ENCODE measurements at regions not wholly inside any gene's neighbourhood (a gene's known extent, or its start where the extent isn't known, plus 50 kb on each side); places are given as distances from the start of the nearest gene placed in this dataset.

DNA sequence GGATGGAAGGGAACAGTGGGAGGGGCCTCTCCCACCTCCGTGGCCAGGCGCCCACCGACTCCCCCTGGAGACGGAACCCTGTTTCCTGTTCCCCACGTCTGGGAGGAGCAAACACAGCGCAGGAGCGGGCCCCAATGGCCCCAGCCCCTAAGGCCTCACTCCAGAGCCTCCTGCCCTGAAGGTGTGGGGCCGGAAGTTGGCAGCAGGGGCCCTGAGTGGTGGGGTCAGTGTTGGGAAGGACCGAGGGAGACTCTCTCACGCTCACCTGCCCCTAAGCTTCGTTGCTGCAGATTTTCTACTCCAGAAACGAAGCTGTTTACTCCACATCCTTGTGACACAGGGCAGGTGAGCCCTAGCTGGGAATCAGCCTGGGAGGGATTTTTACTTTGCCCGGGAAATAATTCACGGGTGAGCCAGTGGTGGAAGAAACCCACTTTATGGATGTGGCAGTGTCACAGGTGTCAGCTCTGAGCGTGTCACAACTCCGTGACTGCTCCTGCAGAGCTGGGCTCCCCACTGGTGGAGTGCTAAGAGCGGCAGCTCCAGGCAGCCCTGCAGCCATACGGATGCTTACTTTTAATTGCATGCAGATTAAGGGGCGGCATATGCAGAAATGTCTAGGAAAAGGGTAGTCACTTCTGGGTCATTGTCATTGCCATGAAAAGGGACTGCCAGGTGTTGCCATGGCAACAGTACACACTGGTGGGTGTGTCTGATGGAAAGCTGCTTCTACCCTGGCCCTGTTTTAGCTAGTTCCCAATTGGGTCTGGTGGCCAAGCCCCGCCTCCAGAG is 77.5 kb upstream of the OLFM1 start:
- peak; percentile 13 for DNase-seq

DNA sequence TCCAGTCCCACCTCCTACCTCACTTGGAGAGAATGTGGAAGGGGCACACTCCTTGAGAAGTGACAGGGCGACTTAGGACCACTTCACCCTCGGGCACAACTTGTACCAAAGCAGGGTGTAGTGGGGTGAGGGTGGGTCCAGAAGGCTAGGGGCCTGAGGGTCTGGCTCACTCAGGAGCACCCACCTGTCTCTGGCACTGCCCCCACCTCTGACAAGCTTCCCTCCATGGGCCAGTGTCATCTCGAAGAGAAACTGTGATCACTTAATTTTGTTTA is 76.9 kb upstream of the OLFM1 start:
- no peak for DNase-seq

DNA sequence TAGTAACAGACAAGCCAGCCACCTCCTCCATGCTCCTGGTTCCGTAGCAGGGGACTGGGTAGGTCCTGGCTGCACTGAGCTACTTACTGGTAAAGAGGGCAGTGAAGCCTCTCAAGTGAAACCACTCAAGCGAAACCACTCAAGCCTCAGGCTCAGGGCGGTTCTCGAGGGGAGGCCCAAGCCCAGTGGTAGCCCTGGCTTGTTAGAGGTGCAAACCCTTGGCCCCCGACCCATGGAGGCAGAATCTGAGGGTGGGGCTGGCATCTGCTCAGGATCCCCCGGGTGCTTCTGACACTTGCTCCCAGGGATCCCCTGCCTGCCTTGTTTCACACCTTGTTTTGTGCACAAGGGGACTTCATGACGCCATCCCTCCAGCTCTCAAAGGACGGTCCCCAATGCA is 76.5 kb upstream of the OLFM1 start:
- DNase-seq, result peak; percentile 76

DNA sequence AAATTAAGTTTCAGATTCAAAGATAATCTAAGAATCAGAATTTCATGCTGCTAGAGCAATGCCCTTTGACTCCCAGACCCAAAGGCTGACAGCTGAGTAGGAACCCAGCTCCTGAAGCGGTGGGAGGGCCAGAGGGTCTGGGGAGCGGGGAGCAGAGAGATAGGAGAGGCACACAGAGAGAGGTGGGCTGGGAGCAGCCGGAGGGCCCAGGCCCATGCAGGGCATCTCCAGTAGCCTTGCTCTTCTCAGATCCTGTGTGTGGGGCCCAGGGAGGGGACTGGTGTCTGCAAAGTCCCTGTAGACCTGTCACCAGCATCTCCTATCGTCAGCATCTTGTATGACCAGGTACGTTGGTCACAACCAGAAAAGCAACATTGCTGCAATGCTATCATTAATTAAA is 75.3 kb upstream of the OLFM1 start:
- DNase-seq, result no peak

DNA sequence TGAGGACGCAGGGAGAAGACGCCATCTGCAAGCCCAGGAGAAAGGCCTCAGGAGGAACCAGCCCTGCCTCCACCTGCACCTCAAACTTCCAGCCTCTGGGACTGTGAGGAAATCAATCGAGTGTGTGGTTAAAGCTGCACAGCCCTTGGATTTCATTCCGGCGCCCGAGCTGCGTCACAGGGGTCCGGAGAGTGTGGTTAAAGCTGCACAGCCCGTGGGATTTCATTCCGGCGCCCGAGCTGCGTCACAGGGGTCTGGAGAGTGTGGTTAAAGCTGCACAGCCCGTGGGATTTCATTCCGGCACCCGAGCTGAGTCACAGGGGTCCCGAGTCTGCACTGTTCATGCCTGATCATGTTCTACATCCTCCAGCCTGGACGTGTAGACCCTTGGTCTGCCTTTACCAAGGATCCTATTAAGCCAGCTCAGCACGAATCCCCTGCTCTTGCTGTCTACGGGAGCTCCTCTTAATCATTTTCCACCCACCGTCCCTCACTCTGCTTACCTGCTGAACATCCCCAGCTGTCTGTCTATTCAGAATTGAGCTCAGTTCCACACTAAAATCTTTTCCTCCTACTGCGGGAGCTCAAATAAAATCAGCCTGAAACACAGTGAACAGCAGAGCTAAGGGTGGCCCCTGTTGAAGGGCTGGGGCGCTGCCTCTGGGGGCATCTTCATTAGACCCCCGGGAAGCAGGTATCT is 73.0 kb upstream of the OLFM1 start:
- no peak for DNase-seq

DNA sequence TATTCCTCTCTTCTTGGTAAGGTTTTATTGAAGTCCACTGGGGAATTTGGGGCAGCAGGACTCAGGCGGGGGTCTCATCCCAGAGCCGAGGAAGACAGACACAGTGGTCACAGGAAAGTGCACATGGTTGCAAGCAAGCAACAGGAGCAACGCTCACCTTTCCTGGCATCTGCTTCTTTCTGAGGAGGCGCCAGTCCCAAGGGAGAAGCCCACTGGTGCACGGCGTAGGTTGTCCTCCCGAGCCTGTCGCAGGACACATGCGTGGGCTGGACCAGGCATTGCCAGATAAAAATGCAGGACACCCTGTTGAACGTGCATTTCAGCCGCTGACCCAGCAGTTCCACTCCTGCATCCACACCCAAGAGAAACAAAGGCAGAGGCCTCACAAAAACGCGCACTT is 72.4 kb upstream of the OLFM1 start:
- no peak for DNase-seq

DNA sequence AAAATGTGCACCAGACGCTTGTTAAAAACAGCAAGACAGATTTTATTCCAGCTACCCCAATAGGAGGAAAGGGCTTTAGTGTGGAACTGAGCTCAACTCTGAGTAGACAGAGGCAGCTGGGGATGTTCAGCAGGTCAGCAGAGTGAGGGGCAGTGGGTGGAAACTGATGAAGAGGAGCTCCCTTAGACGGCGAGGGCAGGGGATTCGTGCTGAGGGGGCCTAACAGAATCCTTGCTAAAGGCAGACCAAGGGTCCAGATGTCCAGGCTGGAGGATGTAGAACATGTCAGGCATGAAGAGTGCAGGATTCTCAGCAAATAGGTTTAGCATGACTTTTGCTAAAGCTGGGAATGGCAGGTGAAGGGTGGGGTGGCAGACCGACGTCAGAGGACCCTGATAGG is 71.9 kb upstream of the OLFM1 start:
- DNase-seq, result no peak

DNA sequence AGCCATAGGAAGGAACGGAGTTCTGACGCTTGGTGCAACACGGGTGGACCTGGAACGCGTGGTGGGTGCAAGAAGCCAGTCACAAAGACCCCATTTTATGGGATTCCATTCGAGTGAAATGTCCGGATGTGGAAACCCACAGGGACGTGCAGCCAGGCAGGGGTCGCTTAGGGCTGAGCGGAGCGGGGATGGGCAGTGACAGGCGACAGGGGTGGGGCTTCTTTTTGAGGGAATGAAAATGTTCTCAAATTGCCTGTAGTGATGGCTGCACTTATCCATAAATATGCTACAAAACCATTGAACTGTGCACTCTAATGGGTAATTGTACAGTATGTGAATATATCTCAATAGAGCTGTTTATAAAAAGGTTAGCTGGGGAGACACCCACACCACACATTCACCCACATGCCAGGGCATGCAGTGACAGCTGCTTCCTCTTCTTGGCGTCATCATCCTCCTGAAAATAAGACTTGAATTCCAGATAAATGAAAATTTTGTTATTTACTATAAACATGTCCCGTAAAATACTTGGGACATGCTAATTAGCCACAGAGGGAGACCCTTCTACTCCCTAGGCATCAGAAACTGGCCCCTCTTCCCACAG is 71.3 kb upstream of the OLFM1 start:
- DNase-seq, result peak; percentile 55

DNA sequence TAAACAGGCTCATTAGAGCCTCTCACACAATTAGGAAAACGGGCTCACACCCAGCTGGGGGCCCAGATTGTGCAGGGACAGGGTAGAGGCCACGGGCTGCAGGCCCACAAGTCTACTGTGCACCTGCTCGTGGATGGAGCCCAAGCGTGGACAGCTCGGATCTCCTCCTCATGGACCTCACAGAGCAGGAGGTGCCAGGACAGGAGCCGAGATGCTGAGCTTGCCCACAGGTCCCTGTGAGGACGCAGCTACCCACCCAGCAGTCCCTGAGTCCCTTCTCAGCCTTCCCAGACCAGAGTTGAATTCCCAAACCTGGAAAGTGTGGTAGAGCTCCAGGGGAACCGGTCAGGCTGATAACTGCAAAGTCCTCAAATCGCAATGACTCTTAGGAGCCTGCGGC is 70.6 kb upstream of the OLFM1 start:
- DNase-seq, result no peak

DNA sequence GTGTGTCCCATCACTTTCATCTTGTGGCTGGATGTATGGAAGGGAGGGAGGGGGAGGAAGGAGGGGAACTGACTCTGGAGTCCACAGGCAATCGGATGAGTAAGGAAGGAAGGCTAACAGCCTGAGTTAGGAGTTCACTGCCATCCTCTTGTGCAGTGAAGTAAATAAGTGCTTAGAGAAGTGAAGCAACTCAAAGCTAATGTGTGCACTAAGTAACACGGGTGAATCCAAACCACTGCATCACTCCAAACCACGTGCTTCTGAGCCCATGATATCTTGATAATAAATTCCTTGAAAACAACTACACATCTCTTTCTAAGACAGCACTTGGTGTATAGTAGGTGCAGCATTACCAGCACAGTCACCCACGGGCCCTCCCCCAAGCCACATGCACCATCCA is 69.6 kb upstream of the OLFM1 start:
- DNase-seq, result no peak

DNA sequence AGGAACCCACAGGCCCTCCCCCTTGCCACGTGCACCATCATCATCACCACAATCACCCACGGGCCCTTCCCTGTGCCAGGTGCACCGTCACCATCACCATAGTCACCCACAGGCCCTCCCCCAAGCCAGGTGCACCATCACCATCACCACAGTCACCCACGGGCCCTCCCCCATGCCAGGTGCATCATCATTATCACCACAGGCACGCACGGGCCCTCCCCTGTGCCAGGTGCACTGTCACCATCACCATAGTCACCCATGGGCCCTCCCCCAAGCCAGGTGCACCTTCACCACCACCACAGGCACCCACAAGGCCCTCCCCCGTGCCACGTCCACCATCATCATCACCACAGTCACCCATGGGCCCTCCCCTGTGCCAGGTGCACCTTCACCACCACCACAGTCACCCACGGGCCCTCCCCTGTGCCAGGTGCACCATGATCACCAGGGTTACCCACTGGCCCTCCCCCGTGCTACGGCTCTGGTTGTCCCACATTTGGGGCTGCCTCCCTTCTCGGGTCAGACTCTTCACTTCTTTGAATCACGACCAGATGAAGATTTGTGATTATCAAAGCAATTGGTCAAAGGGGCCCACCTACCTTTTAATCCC is 69.1 kb upstream of the OLFM1 start:
- no peak for DNase-seq

DNA sequence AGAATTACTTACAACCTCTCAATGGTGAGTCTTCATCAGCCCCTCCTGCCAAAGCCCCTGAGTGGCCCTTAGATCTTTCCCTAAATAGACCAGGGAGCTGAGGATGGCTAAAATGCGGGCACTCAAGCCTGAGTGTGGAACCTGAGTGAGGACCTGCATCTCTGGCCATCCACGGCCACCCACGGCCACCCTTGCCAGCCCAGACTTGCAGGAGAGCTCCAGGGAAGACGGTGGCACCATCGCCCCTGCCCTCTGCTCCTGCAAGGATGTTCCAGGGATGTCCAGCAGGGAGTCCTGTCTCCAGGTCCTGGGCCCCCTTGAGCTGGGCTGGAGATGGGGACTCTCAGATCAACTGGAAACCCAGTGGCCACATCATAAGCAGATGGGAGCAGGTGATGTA is 68.2 kb upstream of the OLFM1 start:
- no peak for DNase-seq

DNA sequence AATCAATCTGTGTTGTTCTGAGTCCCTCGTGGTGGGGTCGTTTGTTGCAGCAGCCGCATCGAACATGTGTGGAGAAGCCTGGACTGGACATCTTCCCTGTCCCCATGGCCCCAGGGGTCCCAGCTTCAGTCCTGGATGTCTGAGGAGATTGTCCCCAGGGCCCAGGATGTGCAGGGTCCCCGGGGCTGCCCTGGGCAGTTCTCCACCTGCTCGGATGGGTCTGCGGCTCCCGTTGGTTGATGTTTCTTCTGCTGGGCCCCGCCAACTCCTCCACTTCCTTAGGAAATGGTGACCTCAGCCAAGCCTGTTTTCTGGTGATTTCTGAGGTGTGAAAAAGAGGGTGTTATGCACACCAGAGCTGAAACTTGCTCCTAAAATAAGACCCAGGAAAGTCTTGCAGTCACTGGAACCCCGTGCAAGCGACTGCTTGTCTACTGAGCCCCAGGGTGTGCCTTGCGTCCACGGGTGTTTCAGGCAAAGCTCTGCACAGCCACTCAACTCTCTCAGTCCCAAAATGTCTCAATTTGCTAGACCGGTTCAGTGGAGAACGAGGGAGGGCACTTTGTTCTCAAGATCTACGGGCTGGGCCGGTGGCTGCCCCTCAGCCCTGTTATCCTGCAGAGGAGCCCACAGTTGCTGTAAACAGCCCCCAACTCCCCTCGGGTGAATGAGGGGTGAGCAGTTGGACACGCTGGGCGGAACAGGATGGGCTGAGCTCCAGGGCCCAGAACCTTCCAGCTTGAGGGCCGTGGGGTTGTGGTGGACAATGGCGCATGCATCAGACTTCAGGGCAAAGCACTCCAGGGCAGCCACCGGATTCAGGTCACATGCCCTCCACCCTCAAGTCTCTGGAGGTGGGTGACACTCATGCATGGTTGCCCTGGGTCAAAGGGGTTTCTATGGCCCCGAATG is 66.7 kb upstream of the OLFM1 start:
- DNase-seq, result no peak

DNA sequence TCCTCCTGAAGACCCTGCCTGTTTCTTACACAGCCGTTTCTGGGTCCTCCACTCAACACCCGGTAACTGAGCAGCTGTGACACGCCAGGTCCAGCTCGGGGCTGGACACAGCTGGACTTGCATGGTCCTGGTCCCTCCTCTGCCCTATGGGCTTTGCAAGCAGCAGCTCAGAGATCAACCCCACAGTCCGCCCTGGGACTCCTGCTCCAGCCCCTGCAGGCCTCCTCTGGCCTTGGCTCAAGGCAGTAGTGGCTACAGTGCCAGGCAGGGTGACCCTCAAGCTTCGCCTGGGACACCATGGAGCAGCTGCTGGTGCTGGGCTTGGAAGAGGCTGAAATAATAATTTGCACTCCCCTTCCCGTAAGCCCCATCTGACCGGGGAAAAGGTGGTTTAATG is 66.1 kb upstream of the OLFM1 start:
- no peak for DNase-seq

DNA sequence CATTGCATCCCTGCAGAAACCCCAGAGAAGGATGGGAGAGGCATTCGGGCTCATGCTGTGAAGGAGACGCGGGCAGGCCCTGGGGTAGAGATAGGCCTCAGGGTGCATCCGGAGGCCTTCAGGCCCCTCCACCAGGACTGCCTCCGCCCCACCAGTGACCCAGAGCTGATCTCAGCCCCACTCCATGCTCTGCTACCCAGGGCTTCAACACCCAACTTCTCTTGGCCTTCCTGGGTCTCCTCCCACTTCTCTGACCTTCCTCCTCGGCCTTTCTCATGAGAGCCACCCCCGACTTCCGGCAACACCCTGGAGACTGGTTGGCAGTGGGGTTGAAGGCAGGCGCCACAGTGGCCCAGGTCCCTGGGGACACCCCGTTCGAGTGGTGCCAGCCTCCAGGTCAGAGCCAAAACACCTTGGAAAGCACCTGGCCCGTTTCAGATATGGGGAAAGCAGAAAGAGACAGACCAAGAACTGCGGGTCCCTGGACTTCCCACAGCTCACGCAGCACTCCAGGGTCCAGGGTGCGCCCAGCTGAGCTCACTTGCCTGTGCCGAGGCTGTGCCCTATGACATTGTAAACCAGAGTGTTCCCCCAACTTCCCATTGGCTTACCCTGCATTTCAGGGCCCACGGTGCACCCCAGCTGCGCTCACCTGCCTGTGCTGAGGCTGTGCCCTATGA is 65.1 kb upstream of the OLFM1 start:
- no peak for DNase-seq

DNA sequence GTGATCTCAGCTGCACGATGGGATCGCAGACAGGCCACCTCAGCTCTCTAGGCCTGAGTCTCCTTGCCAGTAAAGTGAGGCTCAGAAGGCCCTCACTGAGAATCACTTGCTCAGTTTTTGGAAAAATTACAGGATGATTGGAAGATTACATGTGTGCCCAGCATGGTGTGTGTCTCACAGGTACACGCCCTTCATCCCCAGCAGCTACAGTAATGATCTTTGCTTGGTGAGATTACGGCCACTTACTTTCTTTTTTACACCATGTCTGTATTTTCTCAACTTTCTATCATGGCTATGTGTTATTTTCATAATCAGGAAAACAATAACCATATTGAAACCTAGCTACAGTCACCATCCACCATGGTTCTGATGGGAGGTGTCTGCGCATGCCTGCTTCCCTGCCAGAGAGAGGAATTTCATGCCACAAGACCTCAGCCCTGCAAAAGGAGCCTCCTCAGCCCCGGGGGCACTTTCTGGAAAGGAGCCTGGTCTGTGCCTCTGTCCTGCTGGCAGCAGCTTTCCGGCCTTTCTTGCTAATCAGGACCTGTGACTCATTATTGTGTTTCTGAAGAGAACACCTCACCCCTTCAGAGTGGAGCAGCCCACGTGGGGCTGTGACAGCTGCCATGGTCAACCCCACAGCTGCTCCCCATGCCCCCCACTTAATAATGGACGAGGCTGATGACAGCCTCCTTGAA is 64.2 kb upstream of the OLFM1 start:
- no peak for DNase-seq

DNA sequence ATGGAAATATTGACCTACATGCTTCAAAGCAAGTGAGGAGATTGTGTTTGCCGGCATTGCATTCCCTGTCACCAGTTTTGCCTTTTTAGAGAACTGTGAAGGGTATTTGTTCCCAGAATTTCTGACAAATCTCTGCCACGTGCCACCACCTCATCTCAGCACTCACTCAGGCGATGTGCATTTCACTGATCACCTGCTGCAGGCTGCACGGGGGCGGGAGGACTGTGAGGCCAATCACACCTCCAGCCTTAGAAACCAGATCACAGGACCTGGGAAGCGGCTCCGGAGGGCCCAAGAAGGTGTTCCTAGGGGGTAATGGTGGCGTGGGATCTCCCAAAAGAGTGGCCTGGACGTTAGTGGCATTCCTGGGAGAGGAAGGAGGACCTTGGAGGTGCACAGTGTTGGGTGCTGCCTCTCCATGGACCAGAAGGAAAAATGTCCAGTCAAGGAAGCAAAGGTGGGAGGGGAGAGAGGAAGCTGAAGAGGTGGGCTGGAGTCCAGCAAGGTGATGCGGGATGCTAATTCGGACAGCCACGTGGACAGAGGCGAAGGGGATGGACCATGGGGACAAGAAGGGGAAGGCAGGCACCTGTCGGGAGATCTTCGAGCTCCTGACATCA is 63.6 kb upstream of the OLFM1 start:
- DNase-seq, result no peak

DNA sequence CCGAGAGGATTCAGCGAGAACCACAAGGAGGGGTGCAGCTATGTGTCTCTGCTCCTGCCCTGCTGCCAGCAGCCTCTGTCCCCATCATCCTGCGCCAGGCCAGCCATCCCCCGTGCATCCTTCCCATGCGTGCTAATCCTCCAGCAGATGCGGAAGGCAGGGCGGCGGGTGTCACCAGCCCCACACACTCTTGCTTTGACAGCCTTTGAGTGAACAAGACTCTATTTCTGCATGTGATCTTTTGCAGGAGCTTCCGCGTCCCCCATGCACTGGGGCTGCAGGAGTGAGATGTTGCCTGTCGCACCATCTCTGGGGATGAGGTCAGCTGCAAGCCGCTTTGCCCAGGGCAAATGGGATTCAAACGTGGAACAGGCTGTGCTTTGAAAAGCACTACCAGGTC is 58.0 kb upstream of the OLFM1 start:
- DNase-seq, result no peak

DNA sequence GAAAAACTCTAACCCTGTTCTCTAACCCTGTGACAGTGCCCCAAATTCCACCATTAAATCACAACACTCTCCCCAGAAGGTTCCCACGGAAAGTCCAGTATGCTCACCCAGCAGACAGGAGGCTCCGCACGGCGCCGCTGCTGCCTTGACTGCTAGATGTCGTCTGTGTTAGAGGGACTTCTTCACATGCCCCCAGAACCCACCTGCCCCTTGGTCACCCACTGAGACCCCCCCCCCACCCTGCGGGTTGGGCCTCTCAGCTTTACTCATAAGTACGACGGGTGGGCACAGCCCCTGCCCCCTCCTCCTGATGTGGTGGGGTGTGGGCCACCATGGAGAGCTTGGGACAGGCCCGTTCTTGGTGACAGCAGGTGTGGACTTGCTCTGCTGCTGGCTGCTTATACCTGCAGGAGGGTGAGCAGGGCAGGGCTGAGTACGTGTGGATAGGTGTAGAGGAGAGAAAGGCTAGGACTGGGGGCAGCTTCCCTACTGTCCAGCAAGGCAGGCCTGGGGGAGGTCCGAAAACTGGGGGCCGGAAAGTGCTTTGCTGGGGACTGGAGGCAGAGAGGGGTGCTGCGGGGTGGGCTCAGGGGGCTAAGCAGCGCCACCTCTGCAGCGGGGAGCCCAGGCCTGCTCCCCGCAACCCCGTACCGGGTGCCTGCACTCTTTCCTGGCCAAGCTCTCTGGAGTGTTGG is 57.5 kb upstream of the OLFM1 start:
- no peak for DNase-seq

DNA sequence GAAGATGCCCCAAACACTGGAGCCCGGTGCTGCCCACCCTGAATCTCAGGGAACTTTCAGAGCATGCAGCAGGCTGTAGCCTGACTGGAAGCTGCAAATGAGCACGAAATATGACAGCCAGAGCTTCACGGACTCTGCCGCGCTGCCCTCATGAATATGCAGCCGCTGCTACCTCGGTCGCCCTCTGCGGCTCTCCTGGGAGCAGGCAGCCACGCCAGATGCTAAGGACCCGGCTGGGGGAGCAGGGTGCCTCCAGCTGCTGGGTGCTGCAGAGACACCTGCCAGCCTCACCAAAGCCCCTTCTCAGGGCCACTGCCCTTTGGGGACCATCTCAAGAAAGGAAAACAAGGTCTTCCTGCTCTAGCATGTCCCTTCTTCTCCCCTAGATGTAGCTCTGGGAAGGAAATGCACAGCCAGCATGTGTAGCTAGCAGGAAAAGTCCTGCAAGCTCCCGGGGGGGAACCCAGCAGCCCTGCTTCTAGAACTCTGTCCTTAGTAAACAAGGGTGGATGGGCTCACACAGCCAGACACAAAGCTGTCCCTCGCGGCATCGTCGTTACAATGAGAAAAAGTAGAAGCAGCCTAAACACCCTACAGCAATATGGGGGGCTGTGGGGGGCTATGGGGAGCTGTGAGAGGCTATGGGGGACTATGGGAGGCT is 56.8 kb upstream of the OLFM1 start:
- no peak for DNase-seq

Data from DMS79 treated with DMSO at 0.1 percent for 48 hours (cell line).